ENCODE measurements at regions not wholly inside any gene's neighbourhood (a gene's known extent, or its start where the extent isn't known, plus 50 kb on each side); places are given as distances from the start of the nearest gene placed in this dataset.
"Not testable (repeated sequence)": the region's sequence is repeated elsewhere in the genome, so short reads cannot be mapped to it uniquely, and the experiment has no call there.

- WGBS, 2 donors, result 61 to 70% methylated on average over 7 of the region's 7 CpGs
- no peak for DNase-seq
Measured at GRCh38 chr3:18086078-18086477, 339.1 kb downstream of the SATB1 start.

GRCh38 chr3:18085429-18085828 is 339.7 kb downstream of the SATB1 start:
- Histone ChIP-seq H3K9me3 (no peaks in the 10 kb centered on the region), H3K4me3 (replicated peaks in 1 of 3) (no peak overlapping the region), H3K36me3 (no peaks in the 10 kb centered on the region), H3K4me1 (no peaks in the 10 kb centered on the region), H3K27me3 (no peaks in the 10 kb centered on the region), H3K27ac (no peak overlapping the region)
- TF ChIP-seq POLR2A (IDR thresholded peaks at IDR 0.05) (no peak), CTCF (IDR thresholded peaks at IDR 0.05) (no peak)
- intact Hi-C loops (cut with DNase I), result no loop called here
- DNase-seq, result no peak
- 73% methylated on average over 4 of the region's 4 CpGs for WGBS, 2 donors

More at GRCh38 chr3:18086078-18086477, 339.1 kb downstream of the SATB1 start:
- H3K4me3 ChIP-seq (replicated peaks in 1 of 3), result no peak overlapping the region
- H3K9me3 ChIP-seq, result no peaks in the 10 kb centered on the region
- H3K27ac ChIP-seq, result no peak overlapping the region
- no peaks in the 10 kb centered on the region for H3K27me3 ChIP-seq
- H3K4me1 ChIP-seq, result no peaks in the 10 kb centered on the region
- TF ChIP-seq POLR2A (IDR thresholded peaks at IDR 0.05) (no peak), CTCF (IDR thresholded peaks at IDR 0.05) (no peak)
- no peaks in the 10 kb centered on the region for H3K36me3 ChIP-seq
- intact Hi-C loops (cut with DNase I), result no loop called here

GRCh38 chr3:18083273-18083590 is 340.8 kb upstream of the TBC1D5 start:
- H3K4me1 ChIP-seq; DNase-seq; H3K27me3 ChIP-seq; H3K36me3 ChIP-seq; H3K9me3 ChIP-seq; H3K27ac ChIP-seq; H3K4me3 ChIP-seq (replicated peaks in 1 of 3); intact Hi-C loops (cut with DNase I): not testable (repeated sequence)
- WGBS, 2 donors, result 68 to 81% methylated on average over 1 of the region's 1 CpG

- Histone ChIP-seq H3K27ac (no peak overlapping the region), H3K36me3 (no peaks in the 10 kb centered on the region), H3K9me3 (no peaks in the 10 kb centered on the region), H3K4me1 (no peaks in the 10 kb centered on the region), H3K4me3 (replicated peaks in 1 of 3) (no peak overlapping the region), H3K27me3 (no peaks in the 10 kb centered on the region)
- no peak for DNase-seq
- TF ChIP-seq POLR2A (IDR thresholded peaks at IDR 0.05), result no peak
- no peak for TF ChIP-seq CTCF (IDR thresholded peaks at IDR 0.05)
- WGBS, 2 donors, result 89 to 93% methylated on average over 3 of the region's 3 CpGs
- intact Hi-C loops (cut with DNase I), result no loop called here
Measured at GRCh38 chr3:18082551-18083272, 340.3 kb upstream of the TBC1D5 start.

DNA sequence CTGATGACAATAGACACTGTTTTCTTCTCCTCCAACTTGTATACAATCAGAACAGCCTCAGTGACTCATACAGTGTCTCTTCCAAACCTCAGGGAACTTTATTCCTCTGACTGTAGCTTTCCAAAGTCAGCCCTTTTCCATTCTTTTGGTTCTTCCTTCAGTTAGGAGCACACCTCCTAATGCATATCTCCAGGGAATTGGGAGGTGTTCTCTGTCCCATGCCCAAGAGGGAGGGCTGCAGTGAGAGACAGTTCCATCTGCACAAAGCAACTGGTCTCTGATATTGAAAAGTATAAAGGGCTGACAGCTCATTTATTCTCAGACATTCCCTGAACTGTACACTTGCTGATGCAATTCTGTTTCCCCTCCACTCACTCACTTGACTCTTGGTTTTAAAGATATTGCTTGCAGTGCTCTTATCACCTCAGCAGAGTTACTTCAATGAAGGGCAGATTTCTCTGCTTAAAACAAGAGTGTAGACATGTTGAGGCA is 337.8 kb upstream of the TBC1D5 start:
- no peak for TF ChIP-seq CTCF (IDR thresholded peaks at IDR 0.05)
- TF ChIP-seq POLR2A (IDR thresholded peaks at IDR 0.05), result no peak
- no peaks in the 10 kb centered on the region for H3K27me3 ChIP-seq
- H3K27ac ChIP-seq, result no peak overlapping the region
- no peaks in the 10 kb centered on the region for H3K36me3 ChIP-seq
- H3K4me1 ChIP-seq, result no peaks in the 10 kb centered on the region
- intact Hi-C loops (cut with DNase I), result no loop called here
- H3K9me3 ChIP-seq, result no peaks in the 10 kb centered on the region
- no peak overlapping the region for H3K4me3 ChIP-seq (replicated peaks in 1 of 3)
- no peak for DNase-seq
